ENCODE measurements at regions not wholly inside any gene's neighbourhood (a gene's known extent, or its start where the extent isn't known, plus 50 kb on each side); places are given as distances from the start of the nearest gene placed in this dataset.

DNA sequence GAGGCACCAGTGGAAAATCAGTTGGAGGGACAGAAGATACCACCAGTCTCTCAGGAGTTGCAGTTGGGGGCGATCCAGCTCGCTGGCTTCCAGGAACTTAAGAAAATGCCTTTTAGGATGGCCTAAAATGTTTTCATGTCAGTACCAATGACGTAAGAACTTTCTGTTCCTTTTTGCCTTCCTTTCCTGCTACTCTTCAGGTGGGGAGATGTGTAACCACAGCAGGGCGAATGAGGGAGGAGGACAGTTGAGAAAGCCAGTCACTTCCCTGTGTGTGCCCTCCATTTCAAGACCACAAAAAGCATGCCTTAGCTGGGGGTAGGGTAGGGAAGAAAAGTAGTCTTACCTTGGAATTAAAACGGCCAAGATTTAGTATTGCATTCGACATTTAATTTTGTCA is 941.6 kb downstream of the NLGN4Y start:
- Histone ChIP-seq H3K4me1 (ENCODE audit: insufficient read depth) (peaks cover 8% of the 10 kb centered on the region), H3K27me3 (ENCODE audit: insufficient read depth) (no peaks in the 10 kb centered on the region), H3K4me2 (no peak overlapping the region), H2AFZ (no peak overlapping the region), H3K36me3 (ENCODE audit: insufficient read depth) (no peaks in the 10 kb centered on the region), H4K20me1 (replicated peaks; ENCODE audit: insufficient read depth) (no peaks in the 10 kb centered on the region), H3K4me3 (no peak overlapping the region), H3K79me2 (replicated peaks; ENCODE audit: insufficient read depth) (no peaks in the 10 kb centered on the region), H3K9me2 (ENCODE audit: insufficient read depth) (no peaks in the 10 kb centered on the region), H3K27ac (ENCODE audit: low read depth) (no peak overlapping the region), H3F3A (replicated peaks; ENCODE audit: low read depth) (no peaks in the 10 kb centered on the region)
- TF ChIP-seq EZH2 (IDR thresholded peaks at IDR 0.05; ENCODE audit: low read depth, unreplicated experiment) = no peak
- no peak for TF ChIP-seq CREB1 (CRISPR knock-in tag; IDR thresholded peaks at IDR 0.05; ENCODE audit: low read depth)
- no peak for TF ChIP-seq ZNF114 (CRISPR knock-in tag; IDR thresholded peaks at IDR 0.05)
- TF ChIP-seq EZH2phosphoT487 (IDR thresholded peaks at IDR 0.05; ENCODE audit: unreplicated experiment) = no peak
- TF ChIP-seq STAT1 (IDR thresholded peaks at IDR 0.05; ENCODE audit: unreplicated experiment) = no peak
- TF ChIP-seq, protein P1, sequence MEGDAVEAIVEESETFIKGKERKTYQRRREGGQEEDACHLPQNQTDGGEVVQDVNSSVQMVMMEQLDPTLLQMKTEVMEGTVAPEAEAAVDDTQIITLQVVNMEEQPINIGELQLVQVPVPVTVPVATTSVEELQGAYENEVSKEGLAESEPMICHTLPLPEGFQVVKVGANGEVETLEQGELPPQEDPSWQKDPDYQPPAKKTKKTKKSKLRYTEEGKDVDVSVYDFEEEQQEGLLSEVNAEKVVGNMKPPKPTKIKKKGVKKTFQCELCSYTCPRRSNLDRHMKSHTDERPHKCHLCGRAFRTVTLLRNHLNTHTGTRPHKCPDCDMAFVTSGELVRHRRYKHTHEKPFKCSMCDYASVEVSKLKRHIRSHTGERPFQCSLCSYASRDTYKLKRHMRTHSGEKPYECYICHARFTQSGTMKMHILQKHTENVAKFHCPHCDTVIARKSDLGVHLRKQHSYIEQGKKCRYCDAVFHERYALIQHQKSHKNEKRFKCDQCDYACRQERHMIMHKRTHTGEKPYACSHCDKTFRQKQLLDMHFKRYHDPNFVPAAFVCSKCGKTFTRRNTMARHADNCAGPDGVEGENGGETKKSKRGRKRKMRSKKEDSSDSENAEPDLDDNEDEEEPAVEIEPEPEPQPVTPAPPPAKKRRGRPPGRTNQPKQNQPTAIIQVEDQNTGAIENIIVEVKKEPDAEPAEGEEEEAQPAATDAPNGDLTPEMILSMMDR (conservative IDR thresholded peaks at IDR 0.05; ENCODE audit: low read depth in 2 of 2) = no peak
- no peak for TF ChIP-seq ZNF331 (CRISPR knock-in tag; IDR thresholded peaks at IDR 0.05; ENCODE audit: low read depth)
- TF ChIP-seq, protein P2, sequence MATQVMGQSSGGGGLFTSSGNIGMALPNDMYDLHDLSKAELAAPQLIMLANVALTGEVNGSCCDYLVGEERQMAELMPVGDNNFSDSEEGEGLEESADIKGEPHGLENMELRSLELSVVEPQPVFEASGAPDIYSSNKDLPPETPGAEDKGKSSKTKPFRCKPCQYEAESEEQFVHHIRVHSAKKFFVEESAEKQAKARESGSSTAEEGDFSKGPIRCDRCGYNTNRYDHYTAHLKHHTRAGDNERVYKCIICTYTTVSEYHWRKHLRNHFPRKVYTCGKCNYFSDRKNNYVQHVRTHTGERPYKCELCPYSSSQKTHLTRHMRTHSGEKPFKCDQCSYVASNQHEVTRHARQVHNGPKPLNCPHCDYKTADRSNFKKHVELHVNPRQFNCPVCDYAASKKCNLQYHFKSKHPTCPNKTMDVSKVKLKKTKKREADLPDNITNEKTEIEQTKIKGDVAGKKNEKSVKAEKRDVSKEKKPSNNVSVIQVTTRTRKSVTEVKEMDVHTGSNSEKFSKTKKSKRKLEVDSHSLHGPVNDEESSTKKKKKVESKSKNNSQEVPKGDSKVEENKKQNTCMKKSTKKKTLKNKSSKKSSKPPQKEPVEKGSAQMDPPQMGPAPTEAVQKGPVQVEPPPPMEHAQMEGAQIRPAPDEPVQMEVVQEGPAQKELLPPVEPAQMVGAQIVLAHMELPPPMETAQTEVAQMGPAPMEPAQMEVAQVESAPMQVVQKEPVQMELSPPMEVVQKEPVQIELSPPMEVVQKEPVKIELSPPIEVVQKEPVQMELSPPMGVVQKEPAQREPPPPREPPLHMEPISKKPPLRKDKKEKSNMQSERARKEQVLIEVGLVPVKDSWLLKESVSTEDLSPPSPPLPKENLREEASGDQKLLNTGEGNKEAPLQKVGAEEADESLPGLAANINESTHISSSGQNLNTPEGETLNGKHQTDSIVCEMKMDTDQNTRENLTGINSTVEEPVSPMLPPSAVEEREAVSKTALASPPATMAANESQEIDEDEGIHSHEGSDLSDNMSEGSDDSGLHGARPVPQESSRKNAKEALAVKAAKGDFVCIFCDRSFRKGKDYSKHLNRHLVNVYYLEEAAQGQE (IDR thresholded peaks at IDR 0.05; ENCODE audit: unreplicated experiment) = no peak
- no peak for TF ChIP-seq JUNB (IDR thresholded peaks at IDR 0.05; ENCODE audit: unreplicated experiment)
- TF ChIP-seq, protein P3, sequence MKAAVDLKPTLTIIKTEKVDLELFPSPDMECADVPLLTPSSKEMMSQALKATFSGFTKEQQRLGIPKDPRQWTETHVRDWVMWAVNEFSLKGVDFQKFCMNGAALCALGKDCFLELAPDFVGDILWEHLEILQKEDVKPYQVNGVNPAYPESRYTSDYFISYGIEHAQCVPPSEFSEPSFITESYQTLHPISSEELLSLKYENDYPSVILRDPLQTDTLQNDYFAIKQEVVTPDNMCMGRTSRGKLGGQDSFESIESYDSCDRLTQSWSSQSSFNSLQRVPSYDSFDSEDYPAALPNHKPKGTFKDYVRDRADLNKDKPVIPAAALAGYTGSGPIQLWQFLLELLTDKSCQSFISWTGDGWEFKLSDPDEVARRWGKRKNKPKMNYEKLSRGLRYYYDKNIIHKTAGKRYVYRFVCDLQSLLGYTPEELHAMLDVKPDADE (IDR thresholded peaks at IDR 0.05) = no peak
- TF ChIP-seq POLR2AphosphoS5 (IDR thresholded peaks at IDR 0.05; ENCODE audit: low read depth) = no peak
- no peak for TF ChIP-seq NANOG (IDR thresholded peaks at IDR 0.05; ENCODE audit: borderline replicate concordance)
- TF ChIP-seq, protein P4, sequence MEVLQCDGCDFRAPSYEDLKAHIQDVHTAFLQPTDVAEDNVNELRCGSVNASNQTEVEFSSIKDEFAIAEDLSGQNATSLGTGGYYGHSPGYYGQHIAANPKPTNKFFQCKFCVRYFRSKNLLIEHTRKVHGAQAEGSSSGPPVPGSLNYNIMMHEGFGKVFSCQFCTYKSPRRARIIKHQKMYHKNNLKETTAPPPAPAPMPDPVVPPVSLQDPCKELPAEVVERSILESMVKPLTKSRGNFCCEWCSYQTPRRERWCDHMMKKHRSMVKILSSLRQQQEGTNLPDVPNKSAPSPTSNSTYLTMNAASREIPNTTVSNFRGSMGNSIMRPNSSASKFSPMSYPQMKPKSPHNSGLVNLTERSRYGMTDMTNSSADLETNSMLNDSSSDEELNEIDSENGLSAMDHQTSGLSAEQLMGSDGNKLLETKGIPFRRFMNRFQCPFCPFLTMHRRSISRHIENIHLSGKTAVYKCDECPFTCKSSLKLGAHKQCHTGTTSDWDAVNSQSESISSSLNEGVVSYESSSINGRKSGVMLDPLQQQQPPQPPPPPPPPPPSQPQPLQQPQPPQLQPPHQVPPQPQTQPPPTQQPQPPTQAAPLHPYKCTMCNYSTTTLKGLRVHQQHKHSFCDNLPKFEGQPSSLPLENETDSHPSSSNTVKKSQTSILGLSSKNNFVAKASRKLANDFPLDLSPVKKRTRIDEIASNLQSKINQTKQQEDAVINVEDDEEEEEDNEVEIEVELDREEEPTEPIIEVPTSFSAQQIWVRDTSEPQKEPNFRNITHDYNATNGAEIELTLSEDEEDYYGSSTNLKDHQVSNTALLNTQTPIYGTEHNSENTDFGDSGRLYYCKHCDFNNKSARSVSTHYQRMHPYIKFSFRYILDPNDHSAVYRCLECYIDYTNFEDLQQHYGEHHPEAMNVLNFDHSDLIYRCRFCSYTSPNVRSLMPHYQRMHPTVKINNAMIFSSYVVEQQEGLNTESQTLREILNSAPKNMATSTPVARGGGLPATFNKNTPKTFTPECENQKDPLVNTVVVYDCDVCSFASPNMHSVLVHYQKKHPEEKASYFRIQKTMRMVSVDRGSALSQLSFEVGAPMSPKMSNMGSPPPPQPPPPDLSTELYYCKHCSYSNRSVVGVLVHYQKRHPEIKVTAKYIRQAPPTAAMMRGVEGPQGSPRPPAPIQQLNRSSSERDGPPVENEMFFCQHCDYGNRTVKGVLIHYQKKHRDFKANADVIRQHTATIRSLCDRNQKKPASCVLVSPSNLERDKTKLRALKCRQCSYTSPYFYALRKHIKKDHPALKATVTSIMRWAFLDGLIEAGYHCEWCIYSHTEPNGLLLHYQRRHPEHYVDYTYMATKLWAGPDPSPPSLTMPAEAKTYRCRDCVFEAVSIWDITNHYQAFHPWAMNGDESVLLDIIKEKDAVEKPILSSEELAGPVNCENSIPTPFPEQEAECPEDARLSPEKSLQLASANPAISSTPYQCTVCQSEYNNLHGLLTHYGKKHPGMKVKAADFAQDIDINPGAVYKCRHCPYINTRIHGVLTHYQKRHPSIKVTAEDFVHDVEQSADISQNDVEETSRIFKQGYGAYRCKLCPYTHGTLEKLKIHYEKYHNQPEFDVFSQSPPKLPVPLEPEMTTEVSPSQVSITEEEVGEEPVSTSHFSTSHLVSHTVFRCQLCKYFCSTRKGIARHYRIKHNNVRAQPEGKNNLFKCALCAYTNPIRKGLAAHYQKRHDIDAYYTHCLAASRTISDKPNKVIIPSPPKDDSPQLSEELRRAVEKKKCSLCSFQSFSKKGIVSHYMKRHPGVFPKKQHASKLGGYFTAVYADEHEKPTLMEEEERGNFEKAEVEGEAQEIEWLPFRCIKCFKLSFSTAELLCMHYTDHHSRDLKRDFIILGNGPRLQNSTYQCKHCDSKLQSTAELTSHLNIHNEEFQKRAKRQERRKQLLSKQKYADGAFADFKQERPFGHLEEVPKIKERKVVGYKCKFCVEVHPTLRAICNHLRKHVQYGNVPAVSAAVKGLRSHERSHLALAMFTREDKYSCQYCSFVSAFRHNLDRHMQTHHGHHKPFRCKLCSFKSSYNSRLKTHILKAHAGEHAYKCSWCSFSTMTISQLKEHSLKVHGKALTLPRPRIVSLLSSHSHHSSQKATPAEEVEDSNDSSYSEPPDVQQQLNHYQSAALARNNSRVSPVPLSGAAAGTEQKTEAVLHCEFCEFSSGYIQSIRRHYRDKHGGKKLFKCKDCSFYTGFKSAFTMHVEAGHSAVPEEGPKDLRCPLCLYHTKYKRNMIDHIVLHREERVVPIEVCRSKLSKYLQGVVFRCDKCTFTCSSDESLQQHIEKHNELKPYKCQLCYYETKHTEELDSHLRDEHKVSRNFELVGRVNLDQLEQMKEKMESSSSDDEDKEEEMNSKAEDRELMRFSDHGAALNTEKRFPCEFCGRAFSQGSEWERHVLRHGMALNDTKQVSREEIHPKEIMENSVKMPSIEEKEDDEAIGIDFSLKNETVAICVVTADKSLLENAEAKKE (CRISPR knock-in tag; IDR thresholded peaks at IDR 0.05) = no peak
- Mint-ChIP-seq H3K36me3 (ENCODE audit: low read depth) (no peaks in the 10 kb centered on the region), H3K9me3 (no peaks in the 10 kb centered on the region; the same call in 2 of the 3 replicates), H3K4me1 (peaks cover 4% of the 10 kb centered on the region; the same call in 2 of the 3 replicates), H3K4me3 (no peak overlapping the region), H3K27me3 (ENCODE audit: insufficient read depth, low read depth, poor library complexity) (peaks cover under 1% of the 10 kb centered on the region), H3K27ac (no peak overlapping the region)
- DNase-seq (ENCODE audit: low spot score) (no peak), ATAC-seq (no peak)
